ENCODE measurements at regions not wholly inside any gene's neighbourhood (a gene's known extent, or its start where the extent isn't known, plus 50 kb on each side); places are given as distances from the start of the nearest gene placed in this dataset.
A peak's percentile ranks its signal among the peaks of the same experiment; 100 is the strongest.

GRCh38 chr3:44031387-44032380 lies 210.0 kb upstream of the TOPAZ1 start (continued):
- TF ChIP-seq SPI1 (IDR thresholded peaks at IDR 0.05; ENCODE audit: borderline replicate concordance, insufficient read depth, low read depth, low read length) (peak; percentile 79), ZBTB4 (CRISPR knock-in tag; IDR thresholded peaks at IDR 0.05) (peak; percentile 65; the same call in 1 of the 2 replicates), MLLT1 (IDR thresholded peaks at IDR 0.05) (peak; percentile 34; the same call in 1 of the 2 replicates), WRNIP1 (IDR thresholded peaks at IDR 0.05; ENCODE audit: borderline replicate concordance, low read depth, low read length) (no peak), PKNOX1 (IDR thresholded peaks at IDR 0.05) (peak; percentile 33; the same call in 1 of the 2 replicates), RAD21 (IDR thresholded peaks at IDR 0.05; ENCODE audit: insufficient read depth, low read depth, low read length) (peak; percentile 12; the same call in 1 of the 2 replicates), E4F1 (IDR thresholded peaks at IDR 0.05; ENCODE audit: borderline replicate concordance, partially characterized antibody) (no peak)
